ENCODE measurements at regions not wholly inside any gene's neighbourhood (a gene's known extent, or its start where the extent isn't known, plus 50 kb on each side); places are given as distances from the start of the nearest gene placed in this dataset.

DNA sequence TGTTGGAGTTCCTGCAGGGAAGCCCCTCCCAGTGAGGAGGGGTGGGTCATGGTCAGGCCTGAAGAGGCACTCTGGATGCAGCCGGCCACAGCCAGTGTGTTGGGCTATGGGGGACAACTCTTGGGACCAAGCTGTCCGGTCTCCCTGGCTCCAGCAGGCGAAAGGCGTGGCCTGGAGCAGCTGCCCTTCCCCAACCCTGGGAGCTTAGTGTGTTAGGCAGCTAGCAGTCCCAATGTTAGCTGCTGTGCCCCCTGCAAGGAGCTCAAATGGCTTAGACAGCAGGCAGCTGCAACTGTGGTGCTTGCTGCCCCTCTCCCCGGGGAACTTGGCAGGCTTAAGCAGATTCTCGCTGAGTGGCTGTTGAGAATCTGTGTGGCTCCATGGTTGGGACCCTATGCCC is 67.5 kb upstream of the ACTBL2 start:
- 79% methylated on average over 5 of the region's 6 CpGs for WGBS (ENCODE audit: low lambda C conversion rate)
- Histone ChIP-seq H3K36me3 (replicated peaks in 1 of 2; ENCODE audit: control insufficient read depth in 1 of 2, insufficient read depth in 2 of 2, low read length in 1 of 2) (no peaks in the 10 kb centered on the region), H3F3A (replicated peaks; ENCODE audit: insufficient read depth) (no peaks in the 10 kb centered on the region), H3K27me3 (ENCODE audit: insufficient read depth) (no peaks in the 10 kb centered on the region), H3K9me2 (no peaks in the 10 kb centered on the region), H3K4me1 (ENCODE audit: control insufficient read depth in 1 of 2, insufficient read depth in 2 of 2, low read depth in 1 of 2, low read length in 1 of 2) (no peaks in the 10 kb centered on the region), H2AFZ (ENCODE audit: low read depth) (no peak overlapping the region), H3K27ac (ENCODE audit: low read depth in 2 of 2, low read length in 1 of 2) (no peak overlapping the region), H3K9ac (no peak overlapping the region), H4K20me1 (ENCODE audit: insufficient read depth) (no peaks in the 10 kb centered on the region), H3K79me2 (ENCODE audit: insufficient read depth) (no peaks in the 10 kb centered on the region), H3K4me2 (no peak overlapping the region), H3K9me3 (no peaks in the 10 kb centered on the region), H3K4me3 (ENCODE audit: low read depth in 2 of 2, low read length in 1 of 2) (no peak overlapping the region)
- CTCF ChIA-PET: no interaction called here
- TF ChIP-seq FOXM1 (IDR thresholded peaks at IDR 0.05; ENCODE audit: low read depth) (no peak), RFX5 (IDR thresholded peaks at IDR 0.05; ENCODE audit: low read length) (no peak), TEAD4 (IDR thresholded peaks at IDR 0.05; ENCODE audit: borderline replicate concordance, insufficient read depth) (no peak), RAD21 (IDR thresholded peaks at IDR 0.05; ENCODE audit: low read length) (no peak), MEF2A (IDR thresholded peaks at IDR 0.05; ENCODE audit: borderline replicate concordance, low read depth) (no peak), NRF1 (IDR thresholded peaks at IDR 0.05; ENCODE audit: low read depth, low read length) (no peak), TCF12 (IDR thresholded peaks at IDR 0.05) (no peak), SMC3 (IDR thresholded peaks at IDR 0.05; ENCODE audit: low read depth, low read length) (no peak), JUND (IDR thresholded peaks at IDR 0.05) (no peak), CTCF (IDR thresholded peaks at IDR 0.05) (no peak), GABPA (IDR thresholded peaks at IDR 0.05; ENCODE audit: low read depth) (no peak), EZH2phosphoT487 (IDR thresholded peaks at IDR 0.05; ENCODE audit: borderline replicate concordance, low read depth) (no peak), POLR2AphosphoS5 (IDR thresholded peaks at IDR 0.05; ENCODE audit: low read depth, low read length) (no peak), CHD2 (IDR thresholded peaks at IDR 0.05; ENCODE audit: low read length, partially characterized antibody) (no peak), NFIC (IDR thresholded peaks at IDR 0.05; ENCODE audit: borderline replicate concordance) (no peak)
- TF ChIP-seq, protein P1, sequence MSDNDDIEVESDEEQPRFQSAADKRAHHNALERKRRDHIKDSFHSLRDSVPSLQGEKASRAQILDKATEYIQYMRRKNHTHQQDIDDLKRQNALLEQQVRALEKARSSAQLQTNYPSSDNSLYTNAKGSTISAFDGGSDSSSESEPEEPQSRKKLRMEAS (IDR thresholded peaks at IDR 0.05; ENCODE audit: low read depth): no peak
- POLR2A ChIA-PET: no interaction called here
- no peak for DNase-seq

GRCh38 chr5:57549566-57549965 is 67.0 kb upstream of the ACTBL2 start:
- Histone ChIP-seq H3K9me2 (no peaks in the 10 kb centered on the region), H3K9ac (no peak overlapping the region), H3K4me2 (no peak overlapping the region), H4K20me1 (ENCODE audit: insufficient read depth) (no peaks in the 10 kb centered on the region), H3K27me3 (ENCODE audit: insufficient read depth) (no peaks in the 10 kb centered on the region), H3K79me2 (ENCODE audit: insufficient read depth) (no peaks in the 10 kb centered on the region), H3K27ac (ENCODE audit: low read depth in 2 of 2, low read length in 1 of 2) (no peak overlapping the region), H3K4me3 (ENCODE audit: low read depth in 2 of 2, low read length in 1 of 2) (no peak overlapping the region), H3K9me3 (no peaks in the 10 kb centered on the region), H2AFZ (ENCODE audit: low read depth) (no peak overlapping the region), H3F3A (replicated peaks; ENCODE audit: insufficient read depth) (no peaks in the 10 kb centered on the region), H3K4me1 (ENCODE audit: control insufficient read depth in 1 of 2, insufficient read depth in 2 of 2, low read depth in 1 of 2, low read length in 1 of 2) (no peaks in the 10 kb centered on the region), H3K36me3 (replicated peaks in 1 of 2; ENCODE audit: control insufficient read depth in 1 of 2, insufficient read depth in 2 of 2, low read length in 1 of 2) (no peaks in the 10 kb centered on the region)
- ChIA-PET CTCF (interaction anchor here (0.9 kb wide), 1 partner anchor 38 kb away, joined by 3 read pairs; no protein-coding TSS in a partner anchor), POLR2A (no interaction called here)
- DNase-seq: no peak
- TF ChIP-seq FOXM1 (IDR thresholded peaks at IDR 0.05; ENCODE audit: low read depth) (no peak), JUND (IDR thresholded peaks at IDR 0.05) (no peak), GATA2 (CRISPR knock-in tag; IDR thresholded peaks at IDR 0.05) (no peak), PBX3 (IDR thresholded peaks at IDR 0.05) (no peak), ZBTB33 (IDR thresholded peaks at IDR 0.05; ENCODE audit: borderline replicate concordance, low read depth) (no peak), IRF3 (IDR thresholded peaks at IDR 0.05; ENCODE audit: low read depth, low read length) (no peak), RCOR1 (IDR thresholded peaks at IDR 0.05; ENCODE audit: low read length) (no peak), FOSL2 (IDR thresholded peaks at IDR 0.05; ENCODE audit: borderline replicate concordance, low read depth) (no peak), CHD2 (IDR thresholded peaks at IDR 0.05; ENCODE audit: low read length, partially characterized antibody) (no peak)
- TF ChIP-seq, protein P2, sequence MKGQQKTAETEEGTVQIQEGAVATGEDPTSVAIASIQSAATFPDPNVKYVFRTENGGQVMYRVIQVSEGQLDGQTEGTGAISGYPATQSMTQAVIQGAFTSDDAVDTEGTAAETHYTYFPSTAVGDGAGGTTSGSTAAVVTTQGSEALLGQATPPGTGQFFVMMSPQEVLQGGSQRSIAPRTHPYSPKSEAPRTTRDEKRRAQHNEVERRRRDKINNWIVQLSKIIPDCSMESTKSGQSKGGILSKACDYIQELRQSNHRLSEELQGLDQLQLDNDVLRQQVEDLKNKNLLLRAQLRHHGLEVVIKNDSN (IDR thresholded peaks at IDR 0.05; ENCODE audit: borderline replicate concordance, low read depth): no peak
